ENCODE measurements at regions not wholly inside any gene's neighbourhood (a gene's known extent, or its start where the extent isn't known, plus 50 kb on each side); places are given as distances from the start of the nearest gene placed in this dataset.

GRCh38 chr3:187830181-187830580, 84.9 kb upstream of the BCL6 start:
- TF ChIP-seq FOS (IDR thresholded peaks at IDR 0.05; ENCODE audit: borderline replicate concordance, insufficient read depth, low read length) = no peak
- TF ChIP-seq, protein P1, sequence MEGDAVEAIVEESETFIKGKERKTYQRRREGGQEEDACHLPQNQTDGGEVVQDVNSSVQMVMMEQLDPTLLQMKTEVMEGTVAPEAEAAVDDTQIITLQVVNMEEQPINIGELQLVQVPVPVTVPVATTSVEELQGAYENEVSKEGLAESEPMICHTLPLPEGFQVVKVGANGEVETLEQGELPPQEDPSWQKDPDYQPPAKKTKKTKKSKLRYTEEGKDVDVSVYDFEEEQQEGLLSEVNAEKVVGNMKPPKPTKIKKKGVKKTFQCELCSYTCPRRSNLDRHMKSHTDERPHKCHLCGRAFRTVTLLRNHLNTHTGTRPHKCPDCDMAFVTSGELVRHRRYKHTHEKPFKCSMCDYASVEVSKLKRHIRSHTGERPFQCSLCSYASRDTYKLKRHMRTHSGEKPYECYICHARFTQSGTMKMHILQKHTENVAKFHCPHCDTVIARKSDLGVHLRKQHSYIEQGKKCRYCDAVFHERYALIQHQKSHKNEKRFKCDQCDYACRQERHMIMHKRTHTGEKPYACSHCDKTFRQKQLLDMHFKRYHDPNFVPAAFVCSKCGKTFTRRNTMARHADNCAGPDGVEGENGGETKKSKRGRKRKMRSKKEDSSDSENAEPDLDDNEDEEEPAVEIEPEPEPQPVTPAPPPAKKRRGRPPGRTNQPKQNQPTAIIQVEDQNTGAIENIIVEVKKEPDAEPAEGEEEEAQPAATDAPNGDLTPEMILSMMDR (IDR thresholded peaks at IDR 0.05; ENCODE audit: extremely low read depth in 1 of 2, insufficient read depth in 1 of 2, low read depth in 1 of 2, low read length in 2 of 2) = no peak
- TF ChIP-seq POLR2AphosphoS5 (IDR thresholded peaks at IDR 0.05; ENCODE audit: insufficient read depth, low read depth, low read length) = no peak
- no peak for TF ChIP-seq POLR2A (IDR thresholded peaks at IDR 0.05; ENCODE audit: low read depth, low read length)
- no peak for TF ChIP-seq EZH2 (IDR thresholded peaks at IDR 0.05; ENCODE audit: borderline replicate concordance, low read depth, low read length, severe bottlenecking)
- no peak for TF ChIP-seq GATA2 (IDR thresholded peaks at IDR 0.05; ENCODE audit: insufficient read depth, insufficient read length, low read depth, low read length)
- no peak for TF ChIP-seq JUN (IDR thresholded peaks at IDR 0.05; ENCODE audit: borderline replicate concordance, insufficient read depth, insufficient read length, low read depth)
- no peak for TF ChIP-seq MAX (IDR thresholded peaks at IDR 0.05; ENCODE audit: insufficient read depth, insufficient read length)
